Esophagus squamous epithelium (tissue), 5 donors: ENCODE measurements at regions not wholly inside any gene's neighbourhood (a gene's known extent, or its start where the extent isn't known, plus 50 kb on each side); places are given as distances from the start of the nearest gene placed in this dataset.
A peak's percentile ranks its signal among the peaks of the same experiment; 100 is the strongest.
"Not testable (repeated sequence)": the region's sequence is repeated elsewhere in the genome, so short reads cannot be mapped to it uniquely, and the experiment has no call there.

ENCODE experiments used
- DNase-seq: peaks from one replicate; lab custom pipeline; 2025; lab: John Stamatoyannopoulos, UW
- H3K27ac ChIP-seq, 4 donors: fragments of 200-600 bp; sonication (generic); one replicate each; pipeline ENCODE4 v1.5.1; 2016 to 2019; ENCODE audit warnings: mild to moderate bottlenecking in 1 of 4
- H3K27me3 ChIP-seq, 4 donors: fragments of 200-600 bp; sonication (generic); 1 replicate in 3 of 4; 2 replicates in 1 of 4; pipeline versions ENCODE4 v1.5.1 to v1.6.0; 2017 to 2021; ENCODE audit warnings: antibody characterized with exemption in 1 of 4
- H3K36me3 ChIP-seq, 3 donors: fragments of 200-600 bp; sonication (generic); one replicate each; pipeline ENCODE4 v1.5.1; 2016 to 2019
- H3K4me1 ChIP-seq, 3 donors: fragments of 200-600 bp; sonication (generic); one replicate each; pipeline ENCODE4 v1.5.1; 2017 to 2019
- H3K4me3 ChIP-seq, 4 donors: fragments of 200-600 bp; sonication (generic); 1 replicate in 3 of 4; 2 replicates in 1 of 4; pipeline ENCODE4 v1.5.1; 2016 to 2019; ENCODE audit warnings: mild to moderate bottlenecking in 2 of 4, moderate library complexity in 1 of 4
- H3K9me3 ChIP-seq, 3 donors: fragments of 200-600 bp; sonication (generic); one replicate each; pipeline ENCODE4 v1.5.1; 2016 to 2019
- CTCF ChIP-seq, 6 experiments: fragments of 450-650 bp in 4 of 6; fragments of 200-600 bp in 2 of 6; sonication (generic) in 2 of 6; IDR thresholded peaks; one replicate each; pipeline ENCODE4 v1.5.1; 2016 to 2019; ENCODE audit warnings: antibody characterized with exemption in 6 of 6, mild to moderate bottlenecking in 4 of 6, moderate library complexity in 4 of 6
- POLR2A ChIP-seq, 4 donors: fragments of 450-650 bp; IDR thresholded peaks; one replicate each; pipeline ENCODE4 v1.6.1; 2017; ENCODE audit warnings: antibody characterized with exemption in 4 of 4, mild to moderate bottlenecking in 4 of 4, moderate library complexity in 3 of 4
- WGBS, 2 donors: methylation state at CpG; one replicate each; pipeline ENCODE4 v1.1.5; 2018; 5-methylcytosine and 5-hydroxymethylcytosine counted together
- intact Hi-C: fragments of 100-400 bp; cut with DNase I; formaldehyde crosslinking; loops from one replicate; pipeline ENCODE4 v1.15.0; 2022
- donor health status: DM: yes; HTN: yes; CAD: no.

- Histone ChIP-seq H3K27ac (peak overlapping the region in 3 of 4 donors; percentile 1 to 37 (median 13)), H3K4me3 (no peak overlapping the region), H3K27me3 (no peaks in the 10 kb centered on the region), H3K4me1 (peaks cover 0 to 4% (median 0%) of the 10 kb centered on the region in 3 donors), H3K36me3 (no peaks in the 10 kb centered on the region), H3K9me3 (no peaks in the 10 kb centered on the region)
- TF ChIP-seq CTCF (IDR thresholded peaks at IDR 0.05) (no peak), POLR2A (IDR thresholded peaks at IDR 0.05) (no peak)
- 31 to 34% methylated on average over 2 of the region's 2 CpGs for WGBS, 2 donors
- intact Hi-C loops: no loop called here
- DNase-seq: no peak
Measured at GRCh38 chr6:135686784-135687301, 164.7 kb upstream of the PDE7B start.

- 63 to 73% methylated on average over 3 to 5 of the region's 6 CpGs for WGBS, 2 donors
- H3K4me3 ChIP-seq, intact Hi-C loops, H3K4me1 ChIP-seq, H3K27me3 ChIP-seq, H3K9me3 ChIP-seq, DNase-seq, H3K36me3 ChIP-seq, H3K27ac ChIP-seq: not testable (repeated sequence)
Measured at GRCh38 chr6:135688476-135688875, 163.0 kb upstream of the PDE7B start.

GRCh38 chr6:135692426-135692825, 159.1 kb upstream of the PDE7B start:
- no peaks in the 10 kb centered on the region for H3K36me3 ChIP-seq
- no peak overlapping the region for H3K27ac ChIP-seq
- no peaks in the 10 kb centered on the region for H3K9me3 ChIP-seq
- no peak for DNase-seq
- no peaks in the 10 kb centered on the region for H3K27me3 ChIP-seq
- no peaks in the 10 kb centered on the region for H3K4me1 ChIP-seq
- intact Hi-C loops: no loop called here
- H3K4me3 ChIP-seq: no peak overlapping the region
- TF ChIP-seq CTCF (IDR thresholded peaks at IDR 0.05) (no peak), POLR2A (IDR thresholded peaks at IDR 0.05) (no peak)
- WGBS, 2 donors: 83 to 87% methylated on average over 2 of the region's 2 CpGs

GRCh38 chr6:135693811-135694370, 157.6 kb upstream of the PDE7B start:
- no peaks in the 10 kb centered on the region for H3K27me3 ChIP-seq

GRCh38 chr6:135699705-135700104, 151.8 kb upstream of the PDE7B start:
- Histone ChIP-seq H3K27me3 (no peaks in the 10 kb centered on the region), H3K4me1 (no peaks in the 10 kb centered on the region), H3K36me3 (no peaks in the 10 kb centered on the region), H3K27ac (no peak overlapping the region), H3K4me3 (no peak overlapping the region), H3K9me3 (no peaks in the 10 kb centered on the region)
- DNase-seq: no peak
- TF ChIP-seq CTCF (IDR thresholded peaks at IDR 0.05) (no peak), POLR2A (IDR thresholded peaks at IDR 0.05) (no peak)
- WGBS, 2 donors: 77 to 84% methylated on average over 3 of the region's 3 CpGs
- intact Hi-C loops: no loop called here

More at GRCh38 chr6:135693811-135694370, 157.6 kb upstream of the PDE7B start:
- no peak for TF ChIP-seq CTCF (IDR thresholded peaks at IDR 0.05)
- no peak for TF ChIP-seq POLR2A (IDR thresholded peaks at IDR 0.05)
- H3K36me3 ChIP-seq: no peaks in the 10 kb centered on the region
- no peak overlapping the region for H3K27ac ChIP-seq
- DNase-seq: no peak
- H3K4me3 ChIP-seq: no peak overlapping the region
- H3K9me3 ChIP-seq: no peaks in the 10 kb centered on the region
- intact Hi-C loops: no loop called here
- WGBS, 2 donors: 88 to 89% methylated on average over 7 of the region's 7 CpGs
- no peaks in the 10 kb centered on the region for H3K4me1 ChIP-seq
